ENCODE measurements at regions not wholly inside any gene's neighbourhood (a gene's known extent, or its start where the extent isn't known, plus 50 kb on each side); places are given as distances from the start of the nearest gene placed in this dataset.

DNA sequence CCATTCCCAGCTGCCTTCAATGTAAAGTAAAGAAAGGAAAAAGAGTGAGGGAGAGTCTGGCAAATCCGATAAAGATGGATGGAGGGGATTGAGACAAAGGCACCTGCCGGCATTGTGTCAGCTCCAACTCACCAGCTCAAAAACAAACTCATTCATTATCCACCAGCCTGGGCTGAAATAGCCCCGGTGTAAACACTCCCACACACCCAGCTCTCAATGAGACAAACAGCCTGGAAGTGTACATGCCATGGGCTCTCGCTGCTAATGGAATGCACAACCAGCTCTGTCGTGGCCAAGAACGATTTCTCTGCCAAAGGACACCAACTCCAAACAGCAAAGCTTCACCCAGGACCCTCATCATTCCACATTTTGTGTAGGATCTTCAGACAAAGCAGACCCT is 89.3 kb upstream of the OPCML start:
- no peak overlapping the region for H3K27ac ChIP-seq (ENCODE audit: low read length)
- H3F3A ChIP-seq (ENCODE audit: insufficient read depth, low read length, poor library complexity, severe bottlenecking), result no peaks in the 10 kb centered on the region
- H3K9me3 ChIP-seq (ENCODE audit: low read length), result no peaks in the 10 kb centered on the region
- H3K9me2 ChIP-seq (ENCODE audit: insufficient read depth, low read length), result no peaks in the 10 kb centered on the region
- H3K79me2 ChIP-seq (replicated peaks; ENCODE audit: insufficient read depth, low read length), result no peaks in the 10 kb centered on the region
- H2AFZ ChIP-seq (ENCODE audit: low read depth, low read length), result no peak overlapping the region
- H3K27me3 ChIP-seq (ENCODE audit: insufficient read depth, low read depth, low read length), result no peaks in the 10 kb centered on the region
- TF ChIP-seq POLR2AphosphoS5 (IDR thresholded peaks at IDR 0.05), result no peak
- no peak for TF ChIP-seq EZH2 (IDR thresholded peaks at IDR 0.05; ENCODE audit: borderline replicate concordance, insufficient read depth, low read length, poor library complexity, severe bottlenecking)
- no peak for TF ChIP-seq CTCF (IDR thresholded peaks at IDR 0.05; ENCODE audit: poor library complexity, severe bottlenecking)
- TF ChIP-seq EP300 (conservative IDR thresholded peaks at IDR 0.05; ENCODE audit: poor library complexity, severe bottlenecking), result no peak
- no peaks in the 10 kb centered on the region for H4K20me1 ChIP-seq (ENCODE audit: insufficient read depth)
- H3K36me3 ChIP-seq (ENCODE audit: insufficient read depth, low read length), result no peaks in the 10 kb centered on the region
- H3K4me3 ChIP-seq (ENCODE audit: low read length), result no peak overlapping the region
- H3K4me2 ChIP-seq (ENCODE audit: low read length), result no peak overlapping the region
- no peak overlapping the region for H3K9ac ChIP-seq (ENCODE audit: low read length)

- Histone ChIP-seq H3K9me3 (ENCODE audit: low read length) (no peaks in the 10 kb centered on the region), H3K79me2 (replicated peaks; ENCODE audit: insufficient read depth, low read length) (no peaks in the 10 kb centered on the region), H3K9ac (ENCODE audit: low read length) (no peak overlapping the region), H3K9me2 (ENCODE audit: insufficient read depth, low read length) (no peaks in the 10 kb centered on the region), H3K36me3 (ENCODE audit: insufficient read depth, low read length) (no peaks in the 10 kb centered on the region), H3K4me3 (ENCODE audit: low read length) (no peak overlapping the region), H3F3A (ENCODE audit: insufficient read depth, low read length, poor library complexity, severe bottlenecking) (no peaks in the 10 kb centered on the region), H4K20me1 (ENCODE audit: insufficient read depth) (no peaks in the 10 kb centered on the region), H3K27me3 (ENCODE audit: insufficient read depth, low read depth, low read length) (no peaks in the 10 kb centered on the region), H2AFZ (ENCODE audit: low read depth, low read length) (no peak overlapping the region), H3K27ac (ENCODE audit: low read length) (no peak overlapping the region), H3K4me2 (ENCODE audit: low read length) (no peak overlapping the region)
- TF ChIP-seq TAF1 (IDR thresholded peaks at IDR 0.05; ENCODE audit: low read depth), result no peak
- TF ChIP-seq POLR2AphosphoS5 (IDR thresholded peaks at IDR 0.05), result no peak
- peak; percentile 55 for TF ChIP-seq CTCF (IDR thresholded peaks at IDR 0.05; ENCODE audit: poor library complexity, severe bottlenecking)
- TF ChIP-seq RAD21 (conservative IDR thresholded peaks at IDR 0.05), result peak; percentile 61
- peak; percentile 23 for TF ChIP-seq SMC3 (conservative IDR thresholded peaks at IDR 0.05; ENCODE audit: poor library complexity)
- no peak for TF ChIP-seq EP300 (conservative IDR thresholded peaks at IDR 0.05; ENCODE audit: poor library complexity, severe bottlenecking)
Measured at GRCh38 chr11:133619973-133620372, 87.7 kb upstream of the OPCML start.

DNA sequence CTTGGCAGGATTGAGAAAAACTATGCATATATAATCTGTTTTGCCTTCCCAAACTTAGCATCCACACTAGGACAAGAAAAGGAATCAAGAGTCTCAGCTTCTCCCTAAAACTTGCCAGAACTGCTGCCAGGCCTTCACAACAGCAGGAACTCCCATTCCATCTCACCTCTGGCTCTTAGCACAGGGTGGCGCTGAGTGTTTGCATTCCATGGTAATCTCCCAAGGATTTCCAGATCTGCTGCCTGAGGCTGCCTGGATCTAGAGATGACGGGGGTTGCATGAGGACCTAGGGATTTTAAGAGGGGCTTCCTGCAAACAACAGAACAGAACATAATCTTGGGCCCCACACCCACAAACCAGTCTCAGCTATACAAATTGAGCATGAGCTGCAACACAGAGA is 87.1 kb upstream of the OPCML start:
- TF ChIP-seq POLR2AphosphoS5 (IDR thresholded peaks at IDR 0.05) (no peak), RAD21 (conservative IDR thresholded peaks at IDR 0.05) (no peak), REST (IDR thresholded peaks at IDR 0.05; ENCODE audit: borderline replicate concordance) (no peak), EP300 (conservative IDR thresholded peaks at IDR 0.05; ENCODE audit: poor library complexity, severe bottlenecking) (no peak), MXI1 (conservative IDR thresholded peaks at IDR 0.05; ENCODE audit: poor library complexity, severe bottlenecking) (no peak), EZH2 (IDR thresholded peaks at IDR 0.05; ENCODE audit: borderline replicate concordance, insufficient read depth, low read length, poor library complexity, severe bottlenecking) (no peak), CTCF (IDR thresholded peaks at IDR 0.05; ENCODE audit: poor library complexity, severe bottlenecking) (no peak), TAF1 (IDR thresholded peaks at IDR 0.05; ENCODE audit: low read depth) (no peak), SMC3 (conservative IDR thresholded peaks at IDR 0.05; ENCODE audit: poor library complexity) (no peak)
- no peaks in the 10 kb centered on the region for H3K79me2 ChIP-seq (replicated peaks; ENCODE audit: insufficient read depth, low read length)

More for the DNA sequence above, 87.1 kb upstream of the OPCML start:
- H3K27ac ChIP-seq (ENCODE audit: low read length), result no peak overlapping the region
- no peaks in the 10 kb centered on the region for H4K20me1 ChIP-seq (ENCODE audit: insufficient read depth)
- no peak overlapping the region for H2AFZ ChIP-seq (ENCODE audit: low read depth, low read length)
- H3K27me3 ChIP-seq (ENCODE audit: insufficient read depth, low read depth, low read length), result no peaks in the 10 kb centered on the region
- no peak overlapping the region for H3K4me2 ChIP-seq (ENCODE audit: low read length)
- no peak overlapping the region for H3K9ac ChIP-seq (ENCODE audit: low read length)
- H3K9me3 ChIP-seq (ENCODE audit: low read length), result no peaks in the 10 kb centered on the region
- H3K4me3 ChIP-seq (ENCODE audit: low read length), result no peak overlapping the region
- no peaks in the 10 kb centered on the region for H3F3A ChIP-seq (ENCODE audit: insufficient read depth, low read length, poor library complexity, severe bottlenecking)
- H3K36me3 ChIP-seq (ENCODE audit: insufficient read depth, low read length), result no peaks in the 10 kb centered on the region
- no peaks in the 10 kb centered on the region for H3K9me2 ChIP-seq (ENCODE audit: insufficient read depth, low read length)

Measured in neural cell (in vitro differentiated cells).